Glutamatergic neuron (in vitro differentiated cells): ENCODE measurements at regions not wholly inside any gene's neighbourhood (a gene's known extent, or its start where the extent isn't known, plus 50 kb on each side); places are given as distances from the start of the nearest gene placed in this dataset.

ENCODE experiments used
- DNase-seq: peaks from one replicate; pipeline ENCODE4 v3.0.0; 2022
- H3K27ac Mint-ChIP-seq: one replicate; pipeline ENCODE4 v1.8.0; 2020; ENCODE audit warnings: mild to moderate bottlenecking, mixed read lengths, inconsistent platforms; ENCODE audit not compliant: unreplicated experiment
- H3K27me3 Mint-ChIP-seq: one replicate; pipeline ENCODE4 v1.8.0; 2020; ENCODE audit warnings: mild to moderate bottlenecking, moderate library complexity, mixed read lengths, inconsistent platforms; ENCODE audit not compliant: unreplicated experiment
- H3K36me3 Mint-ChIP-seq: one replicate; pipeline ENCODE4 v1.8.0; 2020; ENCODE audit warnings: mild to moderate bottlenecking, mixed read lengths, inconsistent platforms; ENCODE audit not compliant: unreplicated experiment
- H3K4me1 Mint-ChIP-seq: one replicate; pipeline ENCODE4 v1.8.0; 2020; ENCODE audit warnings: mild to moderate bottlenecking, low read depth, mixed read lengths, inconsistent platforms; ENCODE audit not compliant: unreplicated experiment
- H3K4me3 Mint-ChIP-seq: one replicate; pipeline ENCODE4 v1.8.0; 2020; ENCODE audit warnings: mild to moderate bottlenecking, mixed read lengths, inconsistent platforms; ENCODE audit not compliant: unreplicated experiment
- H3K9me3 Mint-ChIP-seq: one replicate; pipeline ENCODE4 v1.8.0; 2020; ENCODE audit warnings: mild to moderate bottlenecking, moderate library complexity, mixed read lengths, inconsistent platforms; ENCODE audit not compliant: unreplicated experiment
- TF ChIP-seq, protein P1 (sequence below): fragments of 200-600 bp; sonication (generic); IDR thresholded peaks from one replicate; pipeline ENCODE4 v1.5.0; 2021; ENCODE audit not compliant: partially characterized antibody, unreplicated experiment

DNA sequence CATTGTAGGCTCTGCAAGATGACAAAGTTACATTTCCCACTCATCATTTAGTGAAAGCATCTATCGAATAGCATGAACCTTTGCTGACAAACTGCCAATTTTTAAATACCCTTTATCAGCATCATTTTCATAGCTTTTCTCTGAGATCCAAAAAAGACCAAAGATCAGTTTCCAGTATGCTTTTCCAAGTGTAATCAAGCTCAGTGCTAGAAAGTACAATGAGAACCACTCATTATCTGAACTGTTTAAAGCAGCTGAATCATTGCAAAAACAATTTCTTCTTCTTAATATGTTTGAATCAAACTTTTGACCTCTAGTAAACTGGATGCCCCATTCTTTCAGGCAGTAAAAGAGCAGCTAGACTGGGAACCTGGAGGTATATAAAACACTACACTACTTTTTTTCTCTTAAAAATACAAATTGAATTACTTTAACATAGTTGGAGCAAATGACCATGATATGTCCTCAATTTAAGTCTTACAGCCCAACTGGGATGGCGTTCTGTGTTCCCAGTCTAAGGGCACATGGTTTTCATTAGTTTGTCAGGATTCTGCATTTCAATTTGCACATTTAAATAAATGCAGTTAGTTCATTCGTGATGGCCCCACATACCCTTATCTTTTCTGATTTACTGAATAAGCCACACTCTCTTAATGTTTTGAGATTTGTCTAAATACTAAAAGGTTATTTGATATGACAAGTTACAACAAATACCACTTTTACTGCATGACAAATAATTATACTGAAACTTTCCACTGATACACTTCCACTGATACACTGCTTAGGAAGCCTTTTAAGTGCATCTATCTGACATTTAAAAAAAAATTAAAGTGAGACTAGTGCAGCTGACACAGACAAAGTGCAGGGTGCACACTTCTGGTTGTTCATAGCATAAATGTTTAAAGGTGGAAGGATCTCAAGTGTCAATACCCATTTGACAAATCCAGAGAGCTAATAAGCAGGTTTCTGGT, 146.0 kb upstream of the FRMD4B start:
- Mint-ChIP-seq H3K36me3 (no peaks in the 10 kb centered on the region), H3K27me3 (no peaks in the 10 kb centered on the region), H3K27ac (no peak overlapping the region), H3K4me3 (no peak overlapping the region), H3K4me1 (no peaks in the 10 kb centered on the region), H3K9me3 (no peaks in the 10 kb centered on the region)
- TF ChIP-seq, protein P1, sequence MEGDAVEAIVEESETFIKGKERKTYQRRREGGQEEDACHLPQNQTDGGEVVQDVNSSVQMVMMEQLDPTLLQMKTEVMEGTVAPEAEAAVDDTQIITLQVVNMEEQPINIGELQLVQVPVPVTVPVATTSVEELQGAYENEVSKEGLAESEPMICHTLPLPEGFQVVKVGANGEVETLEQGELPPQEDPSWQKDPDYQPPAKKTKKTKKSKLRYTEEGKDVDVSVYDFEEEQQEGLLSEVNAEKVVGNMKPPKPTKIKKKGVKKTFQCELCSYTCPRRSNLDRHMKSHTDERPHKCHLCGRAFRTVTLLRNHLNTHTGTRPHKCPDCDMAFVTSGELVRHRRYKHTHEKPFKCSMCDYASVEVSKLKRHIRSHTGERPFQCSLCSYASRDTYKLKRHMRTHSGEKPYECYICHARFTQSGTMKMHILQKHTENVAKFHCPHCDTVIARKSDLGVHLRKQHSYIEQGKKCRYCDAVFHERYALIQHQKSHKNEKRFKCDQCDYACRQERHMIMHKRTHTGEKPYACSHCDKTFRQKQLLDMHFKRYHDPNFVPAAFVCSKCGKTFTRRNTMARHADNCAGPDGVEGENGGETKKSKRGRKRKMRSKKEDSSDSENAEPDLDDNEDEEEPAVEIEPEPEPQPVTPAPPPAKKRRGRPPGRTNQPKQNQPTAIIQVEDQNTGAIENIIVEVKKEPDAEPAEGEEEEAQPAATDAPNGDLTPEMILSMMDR, result no peak
- DNase-seq, result no peak

DNA sequence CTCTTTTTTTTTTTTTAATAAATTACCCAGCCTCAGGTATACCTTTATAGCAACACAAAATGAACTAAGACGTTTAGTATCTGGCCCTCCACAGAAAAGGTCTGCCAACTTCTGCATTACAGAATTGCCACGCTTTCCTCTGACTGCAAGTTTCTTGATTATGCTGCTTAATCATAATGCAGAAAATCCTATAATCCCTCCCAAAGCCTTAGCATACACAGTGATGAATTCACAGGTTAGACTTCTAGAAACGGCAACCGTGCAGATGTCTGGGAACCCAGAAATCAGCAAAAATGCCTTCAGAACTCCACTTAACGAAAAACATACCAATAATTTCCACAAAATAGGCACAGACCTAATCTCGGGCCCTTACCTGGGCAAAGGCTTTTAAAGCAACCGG, 144.7 kb upstream of the FRMD4B start:
- H3K27ac Mint-ChIP-seq, result no peak overlapping the region
- no peaks in the 10 kb centered on the region for H3K4me1 Mint-ChIP-seq
- TF ChIP-seq, protein P1, result no peak
- no peak overlapping the region for H3K4me3 Mint-ChIP-seq
- no peak for DNase-seq
- H3K9me3 Mint-ChIP-seq, result no peaks in the 10 kb centered on the region
- no peaks in the 10 kb centered on the region for H3K36me3 Mint-ChIP-seq
- no peaks in the 10 kb centered on the region for H3K27me3 Mint-ChIP-seq

DNA sequence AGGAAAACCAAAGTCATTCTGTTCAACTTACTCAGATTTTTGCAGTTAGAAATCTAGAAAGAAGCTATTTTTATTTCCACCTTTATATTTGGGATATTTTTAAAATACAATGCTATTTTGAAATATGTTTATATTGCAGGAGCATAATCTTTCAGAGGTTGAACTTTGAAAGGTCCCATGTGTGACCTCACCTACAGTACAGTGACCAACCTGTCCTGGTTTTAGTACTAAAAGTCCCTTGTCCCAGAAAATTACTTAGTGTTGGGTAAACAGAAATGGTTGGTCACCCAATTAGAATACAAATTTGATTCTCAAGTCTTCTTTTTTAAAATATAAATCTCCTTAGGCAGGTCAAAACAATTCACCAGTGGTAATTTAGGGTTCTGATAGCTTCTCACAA, 141.6 kb upstream of the FRMD4B start:
- no peaks in the 10 kb centered on the region for H3K4me1 Mint-ChIP-seq
- H3K36me3 Mint-ChIP-seq, result no peaks in the 10 kb centered on the region
- no peak overlapping the region for H3K4me3 Mint-ChIP-seq
- no peaks in the 10 kb centered on the region for H3K9me3 Mint-ChIP-seq
- no peaks in the 10 kb centered on the region for H3K27me3 Mint-ChIP-seq
- TF ChIP-seq, protein P1, result no peak
- no peak overlapping the region for H3K27ac Mint-ChIP-seq
- no peak for DNase-seq

DNA sequence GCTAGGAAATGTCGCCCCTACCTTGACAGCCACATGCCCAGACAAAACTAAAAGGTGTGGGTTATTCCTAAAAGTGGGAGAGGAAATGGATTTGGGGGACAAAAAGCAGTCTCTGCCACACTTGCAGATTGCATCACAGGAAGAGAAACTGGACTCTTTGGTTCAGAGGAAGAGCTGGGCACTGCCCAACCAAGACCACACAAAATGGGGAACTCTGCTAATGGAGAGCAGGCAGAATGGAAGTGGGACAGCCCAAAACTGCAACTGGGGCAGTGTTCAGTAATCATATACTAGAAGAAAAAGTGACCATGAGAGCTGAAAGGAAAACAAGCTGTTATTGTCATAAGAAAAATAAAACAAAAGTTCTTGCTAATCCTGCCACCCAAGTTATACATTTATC, 138.9 kb upstream of the FRMD4B start:
- Mint-ChIP-seq H3K4me1 (no peaks in the 10 kb centered on the region), H3K9me3 (no peaks in the 10 kb centered on the region), H3K36me3 (no peaks in the 10 kb centered on the region), H3K4me3 (no peak overlapping the region), H3K27me3 (no peaks in the 10 kb centered on the region), H3K27ac (no peak overlapping the region)
- TF ChIP-seq, protein P1, result no peak
- no peak for DNase-seq

DNA sequence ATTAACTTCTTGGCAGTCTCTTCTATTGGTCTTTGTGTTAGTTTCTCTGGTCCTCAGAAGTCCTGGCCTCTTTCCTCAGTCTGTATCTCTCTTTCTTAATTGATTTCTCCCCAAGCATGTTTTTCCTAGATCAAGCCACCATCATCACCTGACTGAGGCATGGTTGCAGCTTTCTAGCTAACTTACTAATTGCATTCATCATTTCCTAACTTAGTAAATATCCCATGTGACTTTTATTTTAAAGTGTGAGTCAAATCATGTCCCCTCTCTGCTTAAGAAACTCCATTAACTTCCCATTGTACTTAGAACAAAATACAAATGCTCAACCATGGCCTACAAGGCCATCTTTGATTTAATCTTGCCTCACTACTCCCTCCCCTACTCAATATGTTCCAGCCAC, 135.4 kb upstream of the FRMD4B start:
- DNase-seq, result no peak
- Mint-ChIP-seq H3K4me3 (no peak overlapping the region), H3K27ac (no peak overlapping the region), H3K36me3 (no peaks in the 10 kb centered on the region), H3K27me3 (no peaks in the 10 kb centered on the region), H3K4me1 (no peaks in the 10 kb centered on the region), H3K9me3 (no peaks in the 10 kb centered on the region)
- TF ChIP-seq, protein P1, result no peak
